GM23338 (cell line): ENCODE measurements at regions not wholly inside any gene's neighbourhood (a gene's known extent, or its start where the extent isn't known, plus 50 kb on each side); places are given as distances from the start of the nearest gene placed in this dataset.

Experiments used
- ATAC-seq: fragments of 200-7000 bp; cut with Tn5 transposase; 3 replicates; pipeline ENCODE4 v1.9.1; 2020
- DNase-seq: peaks from one replicate; pipeline ENCODE4 v3.0.0-alpha.2; 2015; ENCODE audit warnings: low spot score
- H2AFZ ChIP-seq: fragments of 200-600 bp; sonication (generic); 2 replicates; pipeline ENCODE4 v1.8.0; 2016; ENCODE audit warnings: antibody characterized with exemption, mild to moderate bottlenecking, moderate library complexity
- H3F3A ChIP-seq: fragments of 200-600 bp; sonication (generic); replicated peaks from 2 replicates; pipeline ENCODE4 v1.8.0; 2017; ENCODE audit warnings: antibody characterized with exemption, mixed run types, low read depth
- H3K27ac ChIP-seq: fragments of 200-600 bp; sonication (generic); 2 replicates; pipeline ENCODE4 v1.6.1; 2016; ENCODE audit warnings: low read depth
- H3K27me3 ChIP-seq: fragments of 200-600 bp; sonication (generic); 2 replicates; pipeline ENCODE4 v1.8.0; 2016; ENCODE audit warnings: mild to moderate bottlenecking, mixed run types, moderate library complexity; ENCODE audit not compliant: insufficient read depth
- H3K36me3 ChIP-seq: fragments of 200-600 bp; sonication (generic); 2 replicates; pipeline ENCODE4 v1.8.0; 2016; ENCODE audit warnings: mild to moderate bottlenecking; ENCODE audit not compliant: insufficient read depth
- H3K4me1 ChIP-seq: fragments of 200-600 bp; sonication (generic); 2 replicates; pipeline ENCODE4 v1.8.0; 2016; ENCODE audit warnings: mild to moderate bottlenecking, moderate library complexity; ENCODE audit not compliant: insufficient read depth
- H3K4me2 ChIP-seq: fragments of 200-600 bp; sonication (generic); 2 replicates; pipeline ENCODE4 v1.7.1; 2017; ENCODE audit warnings: mixed run types
- H3K4me3 ChIP-seq: fragments of 200-600 bp; sonication (generic); 2 replicates; pipeline ENCODE4 v1.6.1; 2016; ENCODE audit warnings: mixed run types
- H3K79me2 ChIP-seq: fragments of 200-600 bp; sonication (generic); replicated peaks from 2 replicates; pipeline ENCODE4 v1.8.0; 2017; ENCODE audit warnings: mild to moderate bottlenecking; ENCODE audit not compliant: insufficient read depth
- H3K9me2 ChIP-seq: fragments of 200-600 bp; sonication (generic); 2 replicates; pipeline ENCODE4 v1.8.0; 2017; ENCODE audit not compliant: insufficient read depth
- H4K20me1 ChIP-seq: fragments of 200-600 bp; sonication (generic); replicated peaks from 2 replicates; pipeline ENCODE4 v1.8.0; 2017; ENCODE audit warnings: mild to moderate bottlenecking; ENCODE audit not compliant: insufficient read depth
- H3K27ac Mint-ChIP-seq: 2 replicates; pipeline ENCODE4 v1.8.0; 2020; ENCODE audit warnings: inconsistent platforms, mild to moderate bottlenecking, moderate library complexity, mixed read lengths
- H3K27me3 Mint-ChIP-seq: 3 replicates; pipeline ENCODE4 v1.8.0; 2022; ENCODE audit warnings: low read depth, mild to moderate bottlenecking, moderate library complexity, mixed read lengths, inconsistent platforms; ENCODE audit not compliant: insufficient read depth, poor library complexity
- H3K36me3 Mint-ChIP-seq: 3 replicates; pipeline ENCODE4 v1.8.0; 2021; ENCODE audit warnings: low read depth, mild to moderate bottlenecking, inconsistent platforms, moderate library complexity, mixed read lengths
- H3K4me1 Mint-ChIP-seq: 3 replicates; pipeline ENCODE4 v1.8.0; 2020; ENCODE audit warnings: mild to moderate bottlenecking, inconsistent platforms, mixed read lengths
- H3K4me3 Mint-ChIP-seq: 3 replicates; pipeline ENCODE4 v1.8.0; 2021; ENCODE audit warnings: moderate library complexity, mild to moderate bottlenecking, inconsistent platforms, mixed read lengths
- H3K9me3 Mint-ChIP-seq: 3 replicates; pipeline ENCODE4 v1.8.0; 2020; ENCODE audit warnings: moderate library complexity, mild to moderate bottlenecking, inconsistent platforms, mixed read lengths
- CTCF ChIP-seq, 2 experiments: fragments of 200-600 bp in 1 of 2; sonication (generic) in 1 of 2; conservative IDR thresholded peaks; 2 replicates each; pipeline versions ENCODE4 v1.5.1 to v1.6.1; 2016 to 2017; ENCODE audit warnings: antibody characterized with exemption in 2 of 2, low read depth in 2 of 2, mild to moderate bottlenecking in 2 of 2, moderate library complexity in 1 of 2
- EZH2 ChIP-seq: fragments of 200-600 bp; sonication (generic); IDR thresholded peaks from one replicate; pipeline ENCODE4 v1.8.0; 2017; ENCODE audit warnings: antibody characterized with exemption, mild to moderate bottlenecking, low read depth; ENCODE audit not compliant: unreplicated experiment
- EZH2phosphoT487 ChIP-seq: fragments of 200-600 bp; sonication (generic); IDR thresholded peaks from one replicate; pipeline ENCODE4 v1.8.1; 2018; ENCODE audit warnings: antibody characterized with exemption; ENCODE audit not compliant: unreplicated experiment
- REST ChIP-seq: IDR thresholded peaks from one replicate; pipeline ENCODE4 v1.6.1; 2018; ENCODE audit warnings: antibody characterized with exemption; ENCODE audit not compliant: unreplicated experiment
- STAT1 ChIP-seq: IDR thresholded peaks from one replicate; pipeline ENCODE4 v1.6.1; 2016; ENCODE audit warnings: antibody characterized with exemption; ENCODE audit not compliant: unreplicated experiment
- ZNF331 ChIP-seq: fragments of 250-450 bp; sonication (Bioruptor Pico); IDR thresholded peaks from 2 replicates; pipeline ENCODE4 v1.5.0; 2020; ENCODE audit warnings: low read depth, mild to moderate bottlenecking, moderate library complexity
- ZNF462 ChIP-seq: fragments of 250-450 bp; sonication (Bioruptor Pico); IDR thresholded peaks from 2 replicates; pipeline ENCODE4 v1.5.0; 2020; ENCODE audit warnings: mild to moderate bottlenecking, moderate library complexity

GRCh38 chr2:143930891-143931290, 589.0 kb downstream of the ZEB2 start (continued):
- no peak for TF ChIP-seq ZNF462 (CRISPR knock-in tag)
- TF ChIP-seq EZH2phosphoT487: no peak
- no peak for TF ChIP-seq ZNF331 (CRISPR knock-in tag)
- TF ChIP-seq STAT1: no peak
- no peak for TF ChIP-seq CTCF (conservative IDR thresholded peaks at IDR 0.05; ENCODE audit: low read depth in 2 of 2)
- TF ChIP-seq EZH2: no peak

GRCh38 chr2:143928613-143929012, 591.3 kb downstream of the ZEB2 start:
- Mint-ChIP-seq H3K4me3 (no peak overlapping the region), H3K27me3 (peaks cover 8% of the 10 kb centered on the region), H3K4me1 (peaks cover 2% of the 10 kb centered on the region), H3K27ac (no peak overlapping the region), H3K9me3 (0 out of 3 replicates have a peak, but pooled peaks cover 4% of the 10 kb centered on the region), H3K36me3 (peaks cover 4% of the 10 kb centered on the region; the same call in 1 of the 3 replicates)
- Histone ChIP-seq H3K27me3 (no peaks in the 10 kb centered on the region), H3K9me2 (no peaks in the 10 kb centered on the region), H4K20me1 (no peaks in the 10 kb centered on the region), H3K27ac (no peak overlapping the region), H3K4me3 (no peak overlapping the region), H3K36me3 (no peaks in the 10 kb centered on the region), H3K4me2 (no peak overlapping the region), H2AFZ (no peak overlapping the region), H3K79me2 (no peaks in the 10 kb centered on the region), H3K4me1 (peaks cover 1% of the 10 kb centered on the region), H3F3A (no peaks in the 10 kb centered on the region)
- ATAC-seq (no peak), DNase-seq (no peak)
- no peak for TF ChIP-seq REST
